Fibroblast of skin of scalp (primary cell): ENCODE measurements at regions not wholly inside any gene's neighbourhood (a gene's known extent, or its start where the extent isn't known, plus 50 kb on each side); places are given as distances from the start of the nearest gene placed in this dataset.
"Not testable (repeated sequence)": the region's sequence is repeated elsewhere in the genome, so short reads cannot be mapped to it uniquely, and the experiment has no call there.

Experiments
- DNase-seq: peaks from one replicate; pipeline ENCODE4 v3.0.0-alpha.2; 2013

GRCh38 chr3:20904671-20905070 lies 718.7 kb upstream of the SGO1 start:
- no peak for DNase-seq

GRCh38 chr3:20898962-20899361 lies 713.0 kb upstream of the SGO1 start:
- DNase-seq: no peak

DNA sequence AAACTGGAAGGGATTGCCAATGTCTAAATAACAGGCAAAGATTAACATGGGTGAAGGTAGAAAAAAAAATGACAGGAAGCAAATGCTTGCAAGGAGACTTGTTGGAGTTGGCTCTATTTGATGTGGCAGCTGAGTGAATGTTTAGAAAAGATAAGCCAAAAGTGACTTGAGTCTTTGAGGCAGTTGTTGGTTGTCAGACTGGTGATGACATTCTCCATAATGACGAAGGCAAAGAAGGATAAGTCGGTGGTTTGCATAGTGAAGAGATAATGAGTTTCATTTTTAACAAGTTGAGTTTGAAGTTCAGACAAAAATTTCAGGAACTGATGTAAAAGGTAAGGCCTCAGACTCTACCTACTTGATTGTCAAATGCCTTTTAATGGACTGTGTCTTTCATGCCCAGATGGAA lies 704.1 kb upstream of the SGO1 start:
- no peak for DNase-seq

GRCh38 chr3:20878691-20879090 lies 692.7 kb upstream of the SGO1 start:
- no peak for DNase-seq

- DNase-seq: no peak
Observed at GRCh38 chr3:20873235-20873634, 687.2 kb upstream of the SGO1 start.

DNA sequence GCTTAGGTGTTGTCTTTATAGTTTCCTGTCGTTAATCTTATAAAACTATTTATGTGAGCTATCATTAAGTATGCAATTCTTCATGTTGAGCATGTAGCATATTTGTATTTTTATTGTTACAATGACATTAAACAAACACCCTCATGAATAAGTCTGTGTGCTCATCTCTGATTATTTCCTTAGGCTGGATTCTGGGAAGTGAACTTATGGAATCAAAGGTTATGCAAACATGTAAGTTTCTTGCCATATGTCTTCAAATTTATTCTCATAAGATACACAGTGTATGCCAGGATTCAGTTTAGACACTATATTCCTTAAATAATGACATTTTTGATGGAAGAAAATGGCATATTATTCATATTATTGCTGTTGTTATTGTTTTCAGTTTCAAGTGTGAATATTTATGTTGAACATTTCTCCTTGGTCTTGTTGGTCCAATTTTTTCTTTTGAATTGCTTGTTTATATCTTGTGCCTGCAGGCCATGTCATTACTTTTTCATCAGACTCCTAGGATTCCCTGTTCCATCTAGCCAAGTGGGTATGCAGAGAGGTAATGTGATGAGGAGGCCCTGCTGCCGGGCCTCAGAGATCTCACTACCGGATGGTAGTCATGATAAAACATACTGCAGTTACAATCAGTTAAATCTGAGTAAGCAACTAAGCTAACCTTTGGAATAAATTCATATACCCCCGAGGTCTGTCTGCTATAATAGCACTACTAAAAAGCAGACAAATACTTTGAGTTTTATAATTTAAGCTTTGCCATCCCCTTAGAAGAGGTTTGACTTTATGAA lies 684.3 kb upstream of the SGO1 start:
- DNase-seq: no peak

DNA sequence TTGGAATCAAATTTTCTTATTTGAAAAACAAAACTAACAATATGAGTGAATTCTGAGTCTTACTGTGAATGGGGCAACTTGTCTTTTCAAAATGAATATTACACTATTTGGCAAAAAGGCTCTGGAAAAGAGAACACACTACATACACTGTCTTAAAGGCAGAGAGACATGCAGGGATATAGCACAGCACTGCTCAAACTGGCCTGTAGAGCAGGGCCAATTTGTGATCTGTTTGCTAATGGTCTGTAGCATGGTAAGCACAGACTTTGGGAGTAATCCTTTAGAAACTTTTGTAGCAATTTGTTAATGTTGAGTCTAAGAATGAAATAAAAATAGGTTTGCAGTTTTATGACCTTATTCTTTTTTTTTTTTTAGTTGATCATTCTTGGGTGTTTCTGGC lies 679.8 kb upstream of the SGO1 start:
- no peak for DNase-seq

DNA sequence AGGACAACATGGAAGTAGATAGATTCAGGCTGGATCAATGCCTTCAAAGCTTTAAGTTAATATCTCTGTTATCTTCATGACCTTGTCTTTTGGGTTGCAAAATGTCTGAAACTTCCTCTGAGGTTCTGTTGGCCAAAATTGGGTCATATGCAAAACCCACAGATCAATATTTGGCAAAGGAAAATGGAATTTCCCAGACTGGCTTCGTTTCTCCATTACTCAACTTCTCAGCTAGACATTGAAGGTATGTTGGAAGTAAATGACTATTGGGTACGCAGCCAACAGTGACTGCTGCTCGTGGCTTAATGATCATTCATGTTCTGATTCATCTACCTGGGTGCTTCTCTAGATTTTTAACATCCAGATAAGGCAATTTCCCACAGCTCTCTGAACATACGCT lies 675.4 kb upstream of the SGO1 start:
- no peak for DNase-seq

- peak; percentile 79 for DNase-seq
Observed at GRCh38 chr3:20857636-20858035, 671.6 kb upstream of the SGO1 start.

- DNase-seq: no peak
Observed at GRCh38 chr3:20853890-20854289, 667.9 kb upstream of the SGO1 start.

DNA sequence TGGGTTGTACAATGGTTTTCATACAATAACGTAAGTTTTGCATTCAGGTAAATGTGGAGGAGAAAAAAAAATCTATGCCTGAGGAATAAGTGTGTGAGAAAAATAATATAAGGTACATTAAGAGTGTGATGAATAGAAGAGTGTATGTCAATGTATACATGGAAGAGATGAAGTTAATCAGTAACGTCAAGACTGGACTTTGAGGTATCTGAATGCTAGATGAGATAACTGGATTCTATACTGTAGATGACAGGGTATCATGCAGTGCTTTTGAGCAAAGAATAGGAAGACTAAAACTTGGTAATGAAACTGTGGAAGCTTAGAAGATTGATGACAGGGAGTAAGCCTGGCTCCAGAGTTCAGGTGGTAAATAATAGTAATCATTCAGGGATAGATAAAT lies 666.7 kb upstream of the SGO1 start:
- DNase-seq: no peak

- no peak for DNase-seq
Observed at GRCh38 chr3:20849975-20850374, 664.0 kb upstream of the SGO1 start.

DNA sequence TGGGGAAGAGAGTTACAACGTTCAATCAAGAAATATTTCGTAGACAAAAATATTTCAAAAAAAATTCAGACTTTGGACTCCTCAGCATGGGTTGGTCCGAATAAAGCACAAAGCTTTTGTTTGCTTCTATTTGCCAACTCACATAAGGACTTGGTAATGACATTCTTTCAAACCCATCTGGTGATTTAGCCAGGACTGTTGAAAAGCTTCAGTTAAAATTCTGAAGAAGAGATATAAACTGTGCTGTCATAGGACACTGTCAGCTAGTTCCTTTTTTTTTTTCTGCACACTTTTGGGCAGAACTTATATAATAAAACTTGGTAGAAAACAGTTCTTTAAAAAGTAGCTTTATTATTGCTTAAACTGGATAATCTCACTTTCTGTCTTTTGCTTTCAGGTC lies 660.8 kb upstream of the SGO1 start:
- no peak for DNase-seq

DNA sequence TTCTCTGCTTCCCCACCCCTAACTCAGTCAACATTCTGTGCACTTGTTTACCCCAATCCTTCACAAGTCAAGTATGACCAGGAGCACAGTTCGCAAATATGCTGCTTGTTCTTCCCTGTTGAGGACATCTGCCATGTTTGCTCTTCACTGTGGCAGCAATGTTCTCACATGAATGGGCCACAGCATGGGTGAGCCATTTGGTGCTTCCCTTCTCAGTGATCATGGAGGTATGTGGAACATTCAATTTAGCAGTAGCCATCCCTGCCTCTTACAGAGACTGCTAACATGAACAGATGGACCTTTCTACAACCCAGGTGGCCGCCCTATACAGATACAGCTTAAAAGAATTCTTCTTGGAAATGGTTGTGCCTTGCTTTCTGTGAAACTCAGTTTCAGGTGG lies 660.1 kb upstream of the SGO1 start:
- DNase-seq: no peak

DNA sequence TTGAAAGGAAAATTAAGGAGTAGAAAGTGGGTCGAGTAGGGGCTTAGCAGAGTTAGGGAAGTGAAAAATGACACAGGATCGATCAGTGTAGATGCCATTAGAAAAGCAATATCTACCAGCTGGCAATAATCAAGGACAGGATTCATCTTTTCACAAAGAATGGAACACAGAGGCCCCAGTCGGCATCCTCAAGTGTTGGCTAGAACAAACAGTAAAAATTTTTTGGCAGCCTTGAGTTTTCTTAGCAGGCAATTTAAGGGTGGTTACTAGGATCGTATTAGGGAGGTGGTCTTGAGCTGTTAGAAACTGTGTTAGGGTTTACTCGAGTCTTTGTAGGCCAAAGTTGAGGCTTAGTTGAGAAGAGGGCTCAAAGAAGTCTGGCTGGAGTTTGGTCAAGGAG lies 658.8 kb upstream of the SGO1 start:
- no peak for DNase-seq

DNA sequence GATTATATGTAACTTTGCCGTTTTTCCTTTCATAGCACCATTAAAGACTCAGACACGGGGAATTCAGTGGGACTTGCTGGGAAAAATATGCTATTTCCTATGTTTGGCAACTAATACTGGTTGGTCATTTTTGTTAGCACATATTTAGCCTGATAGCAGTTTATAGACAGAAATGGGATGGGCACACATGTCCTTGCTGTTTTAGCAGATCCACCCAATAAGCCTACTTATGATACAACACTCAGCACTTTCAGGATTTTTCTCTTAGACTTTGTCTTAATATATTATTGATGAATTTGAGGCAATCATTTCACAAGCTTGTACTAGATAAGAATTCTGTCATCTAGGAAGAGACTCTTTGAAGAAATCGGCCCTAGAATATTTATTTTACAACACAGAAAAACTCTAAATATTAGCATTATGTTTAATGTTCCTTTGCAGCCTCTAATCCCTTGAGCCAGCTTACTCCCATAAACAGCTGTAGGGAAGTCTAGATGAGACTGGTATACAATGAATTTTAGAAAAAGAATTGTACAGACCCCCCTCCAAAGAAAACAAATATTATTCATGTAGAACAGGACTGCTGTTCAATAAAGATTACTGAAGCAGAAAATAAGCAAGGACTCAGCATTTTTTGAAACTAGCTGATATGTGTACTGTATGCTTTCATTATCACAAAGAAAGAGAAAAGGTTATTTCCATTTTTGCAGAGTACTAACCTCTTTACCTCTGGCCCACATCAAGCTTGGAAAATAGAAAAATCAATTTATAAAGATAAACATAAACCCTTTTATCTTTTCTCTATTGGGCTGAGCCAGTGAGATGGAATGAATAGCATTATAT lies 656.8 kb upstream of the SGO1 start:
- DNase-seq: no peak

GRCh38 chr3:20842002-20842401 lies 656.0 kb upstream of the SGO1 start:
- DNase-seq: no peak

DNA sequence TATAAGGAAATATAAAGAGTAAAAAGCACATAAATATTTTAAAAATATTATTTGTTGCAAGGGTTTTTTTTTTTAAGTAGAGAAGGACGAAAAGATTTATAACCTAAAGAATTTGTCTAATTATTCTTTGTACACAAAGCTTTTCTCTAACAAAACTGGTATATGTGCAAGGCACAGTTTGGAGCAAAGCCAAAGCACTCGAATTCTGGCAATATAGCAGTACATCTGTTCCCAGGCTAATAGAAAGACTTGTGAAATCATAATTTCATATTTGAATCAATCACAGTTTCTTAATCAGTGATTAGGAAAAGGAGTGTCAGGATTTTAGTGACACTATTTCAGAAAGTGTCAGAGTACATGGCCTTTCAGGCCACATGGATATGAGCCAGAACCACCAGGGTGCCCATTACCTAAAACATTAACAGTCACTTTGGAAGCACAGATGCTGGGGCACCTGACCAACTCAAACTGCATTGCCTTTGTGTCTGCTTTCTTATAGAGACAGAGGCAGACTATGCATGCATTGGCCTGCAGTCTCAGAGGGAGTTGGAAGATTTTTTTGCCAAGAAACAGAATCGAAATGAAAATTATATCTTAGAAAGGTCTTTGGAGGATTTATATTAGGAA lies 651.8 kb upstream of the SGO1 start:
- no peak for DNase-seq

GRCh38 chr3:20836801-20837200 lies 650.8 kb upstream of the SGO1 start:
- no peak for DNase-seq

GRCh38 chr3:20832963-20833362 lies 647.0 kb upstream of the SGO1 start:
- no peak for DNase-seq

- no peak for DNase-seq
Observed at GRCh38 chr3:20822251-20822650, 636.2 kb upstream of the SGO1 start.

GRCh38 chr3:20820872-20821271 lies 634.9 kb upstream of the SGO1 start:
- DNase-seq: not testable (repeated sequence)

DNA sequence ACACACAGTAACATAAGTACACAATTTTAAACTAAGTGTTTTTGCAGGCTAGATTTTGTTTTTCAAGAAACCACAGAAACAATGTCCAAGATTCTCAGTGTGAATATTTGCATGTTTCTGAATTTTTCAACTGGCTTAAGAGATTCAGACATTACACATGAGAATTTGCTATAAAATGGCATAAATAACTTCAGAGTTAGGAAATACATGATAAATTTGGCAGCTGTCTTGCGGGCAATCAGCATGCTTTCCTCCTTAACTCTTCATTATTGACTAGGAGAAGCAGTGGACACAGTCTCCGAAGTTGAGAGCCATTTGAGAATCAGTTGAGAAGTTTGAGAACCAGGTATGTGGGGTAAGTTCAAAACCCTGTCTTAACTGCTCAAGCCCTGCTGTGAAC lies 625.6 kb upstream of the SGO1 start:
- DNase-seq: peak; percentile 6

- DNase-seq: no peak
Observed at GRCh38 chr3:20811006-20811405, 625.0 kb upstream of the SGO1 start.
